Adipocyte (in vitro differentiated cells): ENCODE measurements at regions not wholly inside any gene's neighbourhood (a gene's known extent, or its start where the extent isn't known, plus 50 kb on each side); places are given as distances from the start of the nearest gene placed in this dataset.

Source experiments
- DNase-seq: peaks from one replicate; pipeline ENCODE4 v3.0.0-alpha.2; 2015; ENCODE audit warnings: low read depth
- H3K27me3 ChIP-seq: replicated peaks from 2 replicates; pipeline ENCODE4 v1.7.0; 2013; ENCODE audit warnings: mild to moderate bottlenecking, low read length, moderate library complexity; ENCODE audit not compliant: control insufficient read depth, insufficient read depth
- H3K36me3 ChIP-seq: 2 replicates; pipeline ENCODE4 v1.7.0; 2013; ENCODE audit warnings: low read length, mild to moderate bottlenecking, moderate library complexity; ENCODE audit not compliant: control insufficient read depth, insufficient read depth, severe bottlenecking
- H3K4me1 ChIP-seq: 2 replicates; pipeline ENCODE4 v1.7.0; 2013; ENCODE audit warnings: mild to moderate bottlenecking, low read length, moderate library complexity; ENCODE audit not compliant: control insufficient read depth, insufficient read depth
- H3K4me3 ChIP-seq: 2 replicates; pipeline ENCODE4 v1.7.0; 2013; ENCODE audit warnings: mild to moderate bottlenecking, low read length, moderate library complexity
- H3K9ac ChIP-seq: 2 replicates; pipeline ENCODE4 v1.7.0; 2013; ENCODE audit warnings: mild to moderate bottlenecking, low read length, moderate library complexity
- H3K9me3 ChIP-seq: 2 replicates; pipeline ENCODE4 v1.7.0; 2013; ENCODE audit warnings: mild to moderate bottlenecking, low read length, moderate library complexity; ENCODE audit not compliant: control insufficient read depth

- DNase-seq: no peak
- no peaks in the 10 kb centered on the region for H3K36me3 ChIP-seq
- H3K4me3 ChIP-seq: no peak overlapping the region
- H3K9ac ChIP-seq: no peak overlapping the region
- H3K4me1 ChIP-seq: no peaks in the 10 kb centered on the region
- no peaks in the 10 kb centered on the region for H3K9me3 ChIP-seq
- H3K27me3 ChIP-seq: no peaks in the 10 kb centered on the region
Observed at GRCh38 chr1:232568906-232569553, 60.9 kb downstream of the SIPA1L2 start.

GRCh38 chr1:232568331-232568852, 61.5 kb downstream of the SIPA1L2 start:
- H3K4me3 ChIP-seq: no peak overlapping the region
- no peaks in the 10 kb centered on the region for H3K4me1 ChIP-seq
- no peak overlapping the region for H3K9ac ChIP-seq
- H3K36me3 ChIP-seq: no peaks in the 10 kb centered on the region
- H3K27me3 ChIP-seq: no peaks in the 10 kb centered on the region
- H3K9me3 ChIP-seq: no peaks in the 10 kb centered on the region
- DNase-seq: peak; percentile 21

- Histone ChIP-seq H3K36me3 (no peaks in the 10 kb centered on the region), H3K27me3 (no peaks in the 10 kb centered on the region), H3K9ac (no peak overlapping the region), H3K4me1 (no peaks in the 10 kb centered on the region), H3K9me3 (no peaks in the 10 kb centered on the region), H3K4me3 (no peak overlapping the region)
- no peak for DNase-seq
Observed at GRCh38 chr1:232566093-232566492, 63.8 kb downstream of the SIPA1L2 start.

GRCh38 chr1:232562855-232563510, 67.0 kb downstream of the SIPA1L2 start:
- Histone ChIP-seq H3K36me3 (no peaks in the 10 kb centered on the region), H3K9ac (no peak overlapping the region), H3K9me3 (no peaks in the 10 kb centered on the region), H3K4me1 (no peaks in the 10 kb centered on the region), H3K4me3 (no peak overlapping the region), H3K27me3 (no peaks in the 10 kb centered on the region)
- DNase-seq: no peak

- no peaks in the 10 kb centered on the region for H3K4me1 ChIP-seq
- no peak for DNase-seq
- H3K9ac ChIP-seq: no peak overlapping the region
- no peaks in the 10 kb centered on the region for H3K36me3 ChIP-seq
- H3K4me3 ChIP-seq: no peak overlapping the region
- no peaks in the 10 kb centered on the region for H3K9me3 ChIP-seq
- no peaks in the 10 kb centered on the region for H3K27me3 ChIP-seq
Observed at GRCh38 chr1:232561381-232561780, 68.6 kb downstream of the SIPA1L2 start.

GRCh38 chr1:232560940-232561339, 69.0 kb downstream of the SIPA1L2 start:
- Histone ChIP-seq H3K36me3 (no peaks in the 10 kb centered on the region), H3K9ac (no peak overlapping the region), H3K4me3 (no peak overlapping the region), H3K9me3 (no peaks in the 10 kb centered on the region), H3K27me3 (no peaks in the 10 kb centered on the region), H3K4me1 (no peaks in the 10 kb centered on the region)
- DNase-seq: no peak

- no peak for DNase-seq
- Histone ChIP-seq H3K27me3 (no peaks in the 10 kb centered on the region), H3K4me1 (peaks cover 3% of the 10 kb centered on the region), H3K4me3 (no peak overlapping the region), H3K36me3 (no peaks in the 10 kb centered on the region), H3K9ac (no peak overlapping the region), H3K9me3 (no peaks in the 10 kb centered on the region)
Observed at GRCh38 chr1:232558954-232559353, 71.0 kb downstream of the SIPA1L2 start.

- Histone ChIP-seq H3K9me3 (no peaks in the 10 kb centered on the region), H3K4me3 (no peak overlapping the region), H3K27me3 (no peaks in the 10 kb centered on the region), H3K9ac (no peak overlapping the region), H3K36me3 (no peaks in the 10 kb centered on the region), H3K4me1 (peaks cover 9% of the 10 kb centered on the region)
- no peak for DNase-seq
Observed at GRCh38 chr1:232557502-232558191, 72.3 kb downstream of the SIPA1L2 start.

- Histone ChIP-seq H3K27me3 (no peaks in the 10 kb centered on the region), H3K36me3 (no peaks in the 10 kb centered on the region), H3K9me3 (no peaks in the 10 kb centered on the region), H3K4me3 (no peak overlapping the region), H3K9ac (no peak overlapping the region), H3K4me1 (peaks cover 9% of the 10 kb centered on the region)
- no peak for DNase-seq
Observed at GRCh38 chr1:232557096-232557495, 72.8 kb downstream of the SIPA1L2 start.

GRCh38 chr1:232556351-232556750, 73.6 kb downstream of the SIPA1L2 start:
- peaks cover 9% of the 10 kb centered on the region for H3K4me1 ChIP-seq
- DNase-seq: no peak
- no peaks in the 10 kb centered on the region for H3K9me3 ChIP-seq
- no peak overlapping the region for H3K4me3 ChIP-seq
- H3K27me3 ChIP-seq: no peaks in the 10 kb centered on the region
- H3K9ac ChIP-seq: no peak overlapping the region
- no peaks in the 10 kb centered on the region for H3K36me3 ChIP-seq

GRCh38 chr1:232555494-232556210, 74.3 kb downstream of the SIPA1L2 start:
- Histone ChIP-seq H3K36me3 (no peaks in the 10 kb centered on the region), H3K4me3 (no peak overlapping the region), H3K27me3 (no peaks in the 10 kb centered on the region), H3K9me3 (no peaks in the 10 kb centered on the region), H3K9ac (no peak overlapping the region), H3K4me1 (peaks cover 9% of the 10 kb centered on the region)
- no peak for DNase-seq
